Stimulated activated CD4-positive, alpha-beta T cell treated with anti-CD3 and anti-CD28 coated beads, Interleukin-12 subunit alpha, Interleukin-12 subunit beta, amount 100 ng/mL, for 4 hours (primary cell): ENCODE measurements at regions not wholly inside any gene's neighbourhood (a gene's known extent, or its start where the extent isn't known, plus 50 kb on each side); places are given as distances from the start of the nearest gene placed in this dataset.
"Not testable (repeated sequence)": the region's sequence is repeated elsewhere in the genome, so short reads cannot be mapped to it uniquely, and the experiment has no call there.

Experiments
- DNase-seq: peaks from one replicate; pipeline ENCODE4 v3.0.0-alpha.2; 2020

GRCh38 chr16:29179401-29180205 is 194.8 kb downstream of the LAT start:
- DNase-seq: not testable (repeated sequence)

GRCh38 chr16:29177888-29178726 is 193.3 kb downstream of the LAT start:
- not testable (repeated sequence) for DNase-seq

- not testable (repeated sequence) for DNase-seq
Measured at GRCh38 chr16:29177203-29177887, 192.5 kb downstream of the LAT start.

GRCh38 chr16:29176822-29177202 is 192.0 kb downstream of the LAT start:
- not testable (repeated sequence) for DNase-seq

- not testable (repeated sequence) for DNase-seq
Measured at GRCh38 chr16:29176154-29176470, 191.3 kb downstream of the LAT start.

- not testable (repeated sequence) for DNase-seq
Measured at GRCh38 chr16:29175411-29176153, 190.7 kb downstream of the LAT start.

- DNase-seq: not testable (repeated sequence)
Measured at GRCh38 chr16:29173371-29174305, 188.8 kb downstream of the LAT start.

- DNase-seq: not testable (repeated sequence)
Measured at GRCh38 chr16:29172098-29172724, 187.4 kb downstream of the LAT start.

GRCh38 chr16:29171296-29171695 is 186.4 kb downstream of the LAT start:
- not testable (repeated sequence) for DNase-seq

- DNase-seq: not testable (repeated sequence)
Measured at GRCh38 chr16:29170393-29171119, 185.7 kb downstream of the LAT start.

GRCh38 chr16:29169295-29169994 is 184.6 kb downstream of the LAT start:
- DNase-seq: not testable (repeated sequence)

- not testable (repeated sequence) for DNase-seq
Measured at GRCh38 chr16:29168515-29169259, 183.8 kb downstream of the LAT start.

- DNase-seq: not testable (repeated sequence)
Measured at GRCh38 chr16:29164442-29165089, 179.7 kb downstream of the LAT start.

GRCh38 chr16:29160171-29160570 is 175.3 kb downstream of the LAT start:
- DNase-seq: not testable (repeated sequence)

- not testable (repeated sequence) for DNase-seq
Measured at GRCh38 chr16:29159603-29160002, 174.8 kb downstream of the LAT start.

GRCh38 chr16:29158785-29159184 is 173.9 kb downstream of the LAT start:
- DNase-seq: no peak

GRCh38 chr16:29158031-29158784 is 173.4 kb downstream of the LAT start:
- not testable (repeated sequence) for DNase-seq
